NCI-H748 (cell line): ENCODE measurements at regions not wholly inside any gene's neighbourhood (a gene's known extent, or its start where the extent isn't known, plus 50 kb on each side); places are given as distances from the start of the nearest gene placed in this dataset.
"Not testable (repeated sequence)": the region's sequence is repeated elsewhere in the genome, so short reads cannot be mapped to it uniquely, and the experiment has no call there.

Source experiments
- DNase-seq: peaks from one replicate; lab custom pipeline; 2025; ENCODE audit not compliant: unreplicated experiment; lab: John Stamatoyannopoulos, UW

DNA sequence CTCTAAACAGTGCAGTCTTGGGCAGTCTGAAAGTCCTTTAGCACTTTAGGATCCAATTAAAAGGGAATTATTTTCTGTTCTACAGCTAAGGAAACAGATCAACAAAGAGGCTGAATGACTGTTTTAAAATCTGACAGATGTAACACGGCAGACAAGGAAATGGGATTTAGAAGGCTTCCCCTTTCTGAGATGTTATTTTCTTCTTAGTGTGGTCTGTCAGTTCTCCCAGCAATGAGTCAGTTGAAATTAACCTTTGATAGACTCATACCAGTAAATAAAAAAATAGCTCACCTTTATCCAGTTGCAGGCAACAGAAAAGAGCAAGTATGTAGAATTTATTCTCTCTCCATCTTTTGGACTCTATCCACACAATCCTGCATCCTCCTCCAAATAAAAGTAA, 98.1 kb downstream of the NEDD1 start:
- no peak for DNase-seq

DNA sequence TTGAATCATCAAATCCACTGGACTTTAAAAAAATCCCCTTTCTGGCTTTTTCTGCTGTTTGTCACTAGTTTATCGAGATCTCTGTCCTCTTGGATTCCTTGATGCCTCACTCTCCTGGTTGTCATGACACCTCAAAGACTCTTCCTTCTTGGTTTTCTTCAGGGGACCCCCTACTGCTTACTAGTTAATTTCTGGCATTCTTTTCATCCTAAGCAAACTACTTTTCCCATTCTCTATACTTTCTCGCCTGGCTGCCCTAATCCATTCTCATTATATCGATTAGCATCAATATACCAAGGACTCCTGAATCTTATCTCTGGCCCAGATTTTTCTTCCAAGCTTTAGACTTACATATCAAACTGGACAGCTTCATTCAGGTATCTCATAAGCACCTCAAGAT, 98.6 kb downstream of the NEDD1 start:
- DNase-seq: no peak

- DNase-seq: no peak
Measured at GRCh38 chr12:97006585-97006984, 99.5 kb downstream of the NEDD1 start.

DNA sequence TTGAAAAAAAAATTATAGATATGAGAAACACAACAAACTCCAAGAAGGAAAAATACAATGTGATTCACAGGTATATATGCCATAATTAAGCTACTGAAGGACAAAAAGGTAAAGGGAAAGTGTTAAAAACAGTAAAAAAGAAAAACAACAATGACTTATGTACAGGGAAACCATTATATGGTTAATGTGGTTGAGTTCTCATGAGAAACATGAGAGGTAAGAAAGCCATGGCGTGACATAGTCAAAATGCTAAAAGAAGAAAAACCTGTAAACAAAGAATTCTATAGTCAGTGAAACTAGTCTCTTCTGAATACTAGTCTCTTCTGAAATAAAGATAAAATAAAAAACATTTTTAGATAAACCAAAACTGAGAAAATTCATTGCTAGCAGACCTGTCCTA, 109.1 kb downstream of the NEDD1 start:
- no peak for DNase-seq

GRCh38 chr12:97017213-97017612, 110.2 kb downstream of the NEDD1 start:
- no peak for DNase-seq

DNA sequence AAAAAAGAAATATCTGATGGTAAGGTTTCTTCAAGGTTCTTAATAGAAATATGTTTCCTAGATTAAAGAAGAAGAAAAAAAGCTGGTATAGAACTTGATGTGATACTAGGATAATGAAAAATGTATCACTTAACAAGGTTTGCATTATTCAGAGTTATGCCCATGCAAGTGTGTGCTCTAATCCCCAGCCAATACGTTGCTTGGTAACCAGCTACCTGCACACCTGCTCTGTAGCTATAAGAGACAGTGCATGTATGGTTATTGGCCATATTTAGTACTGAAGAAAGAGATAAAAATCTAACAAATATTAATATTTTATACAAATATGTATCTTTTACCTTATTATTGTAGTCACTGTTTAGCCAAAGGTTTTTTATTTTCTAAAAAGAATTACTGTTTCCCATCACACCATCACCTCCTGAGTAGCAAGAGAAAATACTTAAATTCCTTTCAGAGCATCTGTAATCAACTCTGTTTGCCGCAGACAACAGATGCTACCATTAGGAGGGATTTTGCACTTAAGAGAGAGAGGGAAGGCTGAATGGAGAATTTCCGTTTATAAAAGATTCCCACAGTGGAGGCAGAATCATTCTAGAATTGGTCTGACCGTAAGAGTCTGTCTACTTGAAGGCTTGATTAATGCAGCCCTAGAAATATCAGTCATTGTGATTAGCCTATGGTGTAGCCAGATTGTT, 115.6 kb downstream of the NEDD1 start:
- peak; percentile 84 for DNase-seq

GRCh38 chr12:97024393-97024792, 117.3 kb downstream of the NEDD1 start:
- no peak for DNase-seq

DNA sequence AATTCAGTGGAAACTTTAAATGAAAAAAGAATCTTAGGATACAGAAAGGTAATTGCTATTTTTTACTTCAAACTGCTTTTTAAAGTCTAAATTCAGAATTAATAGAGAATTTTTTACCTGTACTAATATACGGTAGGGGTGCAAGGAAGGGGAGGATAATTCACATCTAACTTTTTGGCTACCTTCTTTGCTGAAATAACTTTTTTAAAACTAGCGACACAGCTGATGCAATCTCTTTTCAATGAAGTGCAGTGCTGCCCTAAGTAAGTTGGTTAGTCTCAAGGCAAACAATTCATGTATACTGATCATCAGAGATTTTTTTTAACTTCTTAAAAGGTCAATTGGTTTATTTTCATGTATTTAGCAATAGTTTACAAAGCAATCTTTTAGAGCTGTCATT, 119.8 kb downstream of the NEDD1 start:
- DNase-seq: no peak

DNA sequence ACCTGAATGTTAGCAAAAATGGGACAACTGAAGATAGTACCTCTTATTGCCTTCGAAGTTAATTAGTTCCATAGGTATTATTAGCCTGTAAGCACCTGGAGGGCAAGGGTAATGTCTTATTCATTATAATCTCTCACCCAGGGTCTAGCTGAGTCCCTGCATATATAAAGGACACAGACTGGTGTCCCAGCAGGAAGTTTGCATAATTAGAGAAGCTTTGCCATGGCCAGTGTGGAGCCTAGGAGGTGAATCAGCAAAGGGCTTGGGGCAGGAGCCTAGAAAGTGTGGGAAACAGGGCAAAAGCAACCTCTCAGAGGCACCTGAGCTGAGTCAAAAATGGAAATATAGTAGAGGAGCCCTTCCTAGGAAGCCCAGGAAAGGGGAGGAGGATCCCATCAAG, 120.4 kb downstream of the NEDD1 start:
- DNase-seq: no peak

DNA sequence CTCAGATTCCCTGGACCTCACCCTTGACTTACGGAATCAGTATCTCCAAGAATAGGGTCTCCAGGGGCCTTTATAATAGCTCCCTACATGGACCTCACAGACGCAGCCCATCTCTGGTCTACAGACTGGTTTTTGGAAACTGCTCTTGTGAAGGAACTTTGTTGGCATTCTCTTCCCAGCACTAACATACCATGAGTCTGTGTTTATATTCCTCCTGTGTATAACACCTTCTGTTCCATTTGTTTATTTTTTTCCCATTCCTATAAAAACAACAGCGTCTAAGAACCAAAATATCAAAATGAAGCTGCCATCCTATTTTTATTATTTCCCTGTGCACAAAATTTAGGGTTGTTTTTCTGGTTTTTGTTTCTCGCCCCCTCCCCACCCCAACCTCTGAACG, 131.1 kb downstream of the NEDD1 start:
- DNase-seq: no peak

GRCh38 chr12:97038834-97039233, 131.8 kb downstream of the NEDD1 start:
- no peak for DNase-seq

DNA sequence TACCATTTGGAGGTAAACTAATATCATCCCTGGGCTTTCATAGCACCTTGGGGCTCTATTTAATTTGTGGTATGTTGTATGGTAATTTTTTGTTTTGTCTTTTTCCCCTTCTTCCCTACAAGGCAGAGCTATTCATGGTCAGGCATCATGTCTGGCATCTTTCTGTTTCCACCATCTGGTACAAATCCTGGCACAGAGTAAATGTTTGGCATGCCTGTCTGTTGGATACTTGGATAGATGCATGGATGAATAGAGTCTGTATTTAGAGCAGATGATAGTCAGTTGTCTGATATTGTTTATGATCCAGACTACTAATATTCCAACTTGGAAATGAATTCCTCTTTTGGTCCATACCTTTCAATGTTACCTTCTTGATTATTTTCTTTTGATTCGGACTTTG, 139.8 kb downstream of the NEDD1 start:
- no peak for DNase-seq

GRCh38 chr12:97047361-97047760, 140.3 kb downstream of the NEDD1 start:
- DNase-seq: no peak

DNA sequence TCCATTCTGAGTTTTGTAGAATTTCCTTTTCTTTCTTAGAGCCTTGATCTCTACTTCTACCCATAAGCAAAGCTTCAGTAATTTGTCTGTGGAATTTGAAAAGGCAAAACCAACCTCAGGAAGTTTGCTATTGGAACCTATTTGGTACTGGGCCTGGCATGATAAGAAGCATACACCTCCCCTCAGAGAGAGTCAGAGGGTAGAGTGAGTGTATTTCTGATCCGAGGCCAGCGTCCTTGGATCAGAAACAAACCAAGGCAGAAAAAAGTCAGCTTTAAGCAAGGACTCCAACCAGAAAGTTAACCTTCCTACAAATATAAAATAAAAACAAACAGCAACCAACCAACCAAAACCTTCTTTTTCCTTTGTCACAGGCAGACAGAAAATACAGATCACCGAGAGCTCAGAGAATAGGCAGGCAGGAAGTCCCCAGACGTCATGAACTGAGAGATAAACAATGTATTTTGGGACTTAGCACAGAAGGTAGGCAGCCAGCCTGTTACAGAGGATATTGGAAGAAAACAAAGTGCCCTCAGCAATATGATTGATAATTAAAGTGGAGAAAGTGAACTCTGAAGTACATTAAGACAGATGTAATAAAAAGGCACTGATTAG, 141.5 kb downstream of the NEDD1 start:
- DNase-seq: no peak

DNA sequence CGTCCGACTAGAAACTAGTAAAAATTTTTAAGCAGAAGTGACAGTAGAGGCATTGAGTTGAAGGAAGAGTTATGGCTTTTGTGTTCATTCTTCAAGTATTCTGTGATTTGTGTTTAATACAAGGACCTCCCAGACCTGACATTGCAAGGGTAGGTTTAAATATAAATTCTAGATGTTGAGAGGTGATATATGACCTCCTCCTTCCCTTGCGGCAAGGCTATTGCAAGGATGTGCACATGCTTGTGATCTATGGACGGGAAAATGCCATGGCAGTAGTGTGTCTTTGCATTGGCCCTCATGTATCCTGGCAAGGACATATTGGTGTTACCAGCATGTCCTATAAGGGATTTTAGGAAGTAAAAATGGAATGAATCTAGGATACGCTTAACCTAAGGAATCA, 143.5 kb downstream of the NEDD1 start:
- DNase-seq: no peak

GRCh38 chr12:97051341-97051740, 144.3 kb downstream of the NEDD1 start:
- no peak for DNase-seq

DNA sequence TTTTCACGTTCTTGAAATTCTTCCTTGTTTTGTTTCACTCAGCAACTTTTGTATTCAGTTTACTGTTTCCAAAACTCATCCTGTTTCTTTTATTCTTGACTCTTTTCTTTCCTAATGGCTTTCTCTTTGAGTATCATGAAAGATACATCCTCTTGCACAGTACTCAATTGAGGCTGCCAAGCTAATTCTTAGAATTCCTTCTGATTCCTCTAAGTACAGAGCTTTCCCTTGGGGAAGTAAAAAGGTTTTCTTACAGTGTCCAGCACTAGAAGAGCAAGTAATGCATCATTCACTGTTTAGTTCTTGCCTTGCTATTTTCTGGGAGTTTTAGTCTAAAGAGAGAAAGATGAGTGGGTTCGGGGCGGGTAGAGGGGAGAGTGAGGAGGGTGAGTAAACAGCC, 154.1 kb downstream of the NEDD1 start:
- DNase-seq: no peak

DNA sequence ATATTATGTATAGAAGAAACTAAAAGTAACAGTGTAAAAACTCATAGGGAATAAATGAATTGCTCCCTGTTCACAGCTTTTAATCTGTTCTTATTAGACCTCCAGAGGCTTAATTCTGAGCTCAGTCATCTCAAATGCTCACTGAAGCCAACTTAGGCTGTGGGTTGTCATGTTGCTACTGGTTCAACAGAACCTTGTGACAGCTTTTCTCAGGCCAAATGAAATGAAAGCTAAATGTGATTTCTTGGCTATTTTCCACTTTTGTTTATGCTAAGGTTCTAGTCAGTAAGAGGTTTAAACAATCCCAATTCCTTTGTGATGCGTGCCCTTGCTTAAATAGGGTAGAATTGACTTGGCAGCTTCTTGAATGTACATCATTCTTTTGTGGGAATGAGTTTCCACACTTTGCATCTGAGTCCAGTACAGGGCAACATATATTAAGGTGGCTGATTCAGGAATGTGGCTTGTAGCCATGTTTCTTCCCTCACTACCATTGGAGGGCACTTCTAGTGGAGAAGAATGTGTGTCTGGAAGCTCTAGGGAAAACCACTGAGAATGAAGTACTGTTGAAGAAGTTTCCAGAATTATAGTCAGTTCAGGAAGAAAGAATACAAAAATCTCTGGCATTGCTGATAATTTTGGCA, 156.4 kb downstream of the NEDD1 start:
- no peak for DNase-seq

- DNase-seq: no peak
Measured at GRCh38 chr12:97075161-97075933, 168.3 kb downstream of the NEDD1 start.

DNA sequence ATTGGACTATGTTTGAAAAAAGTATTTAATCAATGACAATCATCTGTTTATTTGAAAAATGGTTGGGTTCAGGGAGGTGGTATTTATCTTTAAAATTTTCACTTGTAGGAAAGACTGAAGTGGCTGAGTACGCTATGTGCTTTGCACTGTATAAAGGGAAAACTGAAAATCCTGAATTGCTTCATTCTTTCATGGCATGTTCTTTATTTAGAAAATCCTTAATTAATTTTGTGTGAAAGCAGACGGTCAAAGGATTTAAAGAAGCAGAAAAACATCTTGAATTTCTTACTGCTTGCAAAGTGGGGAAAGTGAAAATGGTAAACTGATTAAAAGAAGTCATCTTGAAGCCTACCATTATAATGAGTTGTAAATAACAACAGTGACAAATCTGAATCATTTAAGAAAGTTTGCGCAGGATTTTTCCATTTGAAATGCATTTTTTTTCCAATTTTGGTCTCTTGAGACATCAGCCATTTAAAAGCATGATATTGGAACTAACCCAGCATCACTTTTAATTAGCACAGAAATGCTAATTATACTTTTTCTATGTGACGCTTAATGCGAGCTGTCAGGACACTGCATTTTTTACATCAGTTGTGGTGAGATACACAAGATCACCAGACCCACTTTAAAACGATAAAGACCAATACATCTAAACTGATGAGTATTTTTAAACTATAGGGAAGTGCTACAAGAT, 169.0 kb downstream of the NEDD1 start:
- no peak for DNase-seq

DNA sequence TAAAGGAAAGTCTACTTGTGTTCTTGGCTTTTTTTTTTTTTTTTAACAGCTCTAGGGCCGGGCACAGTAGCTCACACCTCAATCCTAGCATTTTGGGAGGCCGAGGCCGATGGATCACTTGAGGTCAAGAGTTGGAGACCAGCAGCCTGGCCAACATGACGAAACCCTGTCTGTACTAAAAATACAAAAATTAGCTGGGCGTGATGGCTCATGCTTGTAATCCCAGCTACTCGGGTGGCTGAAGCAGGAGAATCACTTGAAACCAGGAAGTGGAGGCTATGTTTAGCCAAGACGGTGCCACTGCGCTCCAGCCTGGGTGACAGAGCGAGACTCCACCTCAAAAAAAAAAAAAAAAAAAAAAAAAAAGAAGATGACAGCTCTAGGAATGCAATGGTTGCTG, 169.9 kb downstream of the NEDD1 start:
- DNase-seq: not testable (repeated sequence)
